HEK293 (cell line): ENCODE measurements at regions not wholly inside any gene's neighbourhood (a gene's known extent, or its start where the extent isn't known, plus 50 kb on each side); places are given as distances from the start of the nearest gene placed in this dataset.

Source experiments
- BCL6B ChIP-seq: fragments of 450-650 bp; formaldehyde crosslinking; IDR thresholded peaks from 2 replicates; pipeline ENCODE4 v1.5.1; 2017; ENCODE audit warnings: missing biosample characterization, missing genetic modification characterization
- CTCF ChIP-seq: fragments of 450-650 bp; formaldehyde crosslinking; IDR thresholded peaks from 2 replicates; pipeline ENCODE4 v1.5.1; 2016; ENCODE audit warnings: missing biosample characterization, missing genetic modification characterization
- REST ChIP-seq: fragments of 450-650 bp; formaldehyde crosslinking; IDR thresholded peaks from 2 replicates; pipeline ENCODE4 v1.5.1; 2016; ENCODE audit warnings: missing biosample characterization, missing genetic modification characterization
- ZBTB7A ChIP-seq: fragments of 450-650 bp; formaldehyde crosslinking; IDR thresholded peaks from 2 replicates; pipeline ENCODE4 v1.5.1; 2016; ENCODE audit warnings: low read depth, missing biosample characterization, missing genetic modification characterization
- ZFP37 ChIP-seq: fragments of 450-650 bp; formaldehyde crosslinking; IDR thresholded peaks from 2 replicates; pipeline ENCODE4 v1.5.1; 2016; ENCODE audit warnings: missing biosample characterization, missing genetic modification characterization
- ZNF138 ChIP-seq: fragments of 450-650 bp; formaldehyde crosslinking; IDR thresholded peaks from 2 replicates; pipeline ENCODE4 v1.5.1; 2016; ENCODE audit warnings: missing biosample characterization, missing genetic modification characterization, borderline replicate concordance
- ZNF239 ChIP-seq: fragments of 450-650 bp; formaldehyde crosslinking; IDR thresholded peaks from 2 replicates; pipeline ENCODE4 v1.5.1; 2016; ENCODE audit warnings: missing biosample characterization, missing genetic modification characterization
- ZNF324 ChIP-seq: fragments of 450-650 bp; formaldehyde crosslinking; IDR thresholded peaks from 2 replicates; pipeline ENCODE4 v1.5.1; 2016; ENCODE audit warnings: missing biosample characterization, missing genetic modification characterization
- ZNF350 ChIP-seq: fragments of 450-650 bp; formaldehyde crosslinking; IDR thresholded peaks from 2 replicates; pipeline ENCODE4 v1.5.0; 2017; ENCODE audit warnings: missing biosample characterization, mild to moderate bottlenecking, missing genetic modification characterization
- ZNF416 ChIP-seq: fragments of 450-650 bp; formaldehyde crosslinking; IDR thresholded peaks from 2 replicates; pipeline ENCODE4 v1.5.1; 2016; ENCODE audit warnings: missing biosample characterization, missing genetic modification characterization
- ZNF488 ChIP-seq: fragments of 450-650 bp; formaldehyde crosslinking; IDR thresholded peaks from 2 replicates; pipeline ENCODE4 v1.5.1; 2016; ENCODE audit warnings: missing biosample characterization, missing genetic modification characterization
- ZNF596 ChIP-seq: fragments of 450-650 bp; IDR thresholded peaks from 2 replicates; pipeline ENCODE4 v1.5.0; 2018; ENCODE audit warnings: missing biosample characterization, mild to moderate bottlenecking, missing genetic modification characterization, moderate library complexity
- ZNF610 ChIP-seq: fragments of 450-650 bp; formaldehyde crosslinking; IDR thresholded peaks from 2 replicates; pipeline ENCODE4 v1.5.1; 2016; ENCODE audit warnings: missing biosample characterization, missing genetic modification characterization, borderline replicate concordance

GRCh38 chr2:41326851-41327250, 721.0 kb upstream of the PKDCC start:
- TF ChIP-seq BCL6B (tag by site-specific recombination) = no peak
- TF ChIP-seq CTCF (tag by site-specific recombination) = no peak
- TF ChIP-seq ZNF416 (tag by site-specific recombination) = no peak
- no peak for TF ChIP-seq ZNF488 (tag by site-specific recombination)
- TF ChIP-seq ZNF350 = no peak
- TF ChIP-seq ZNF138 (tag by site-specific recombination) = no peak
- no peak for TF ChIP-seq REST (tag by site-specific recombination)
- TF ChIP-seq ZNF239 (tag by site-specific recombination) = no peak
- no peak for TF ChIP-seq ZNF610
- no peak for TF ChIP-seq ZNF596
- no peak for TF ChIP-seq ZBTB7A (tag by site-specific recombination)
- no peak for TF ChIP-seq ZFP37 (tag by site-specific recombination)
- TF ChIP-seq ZNF324 (tag by site-specific recombination) = no peak
